Neural crest cell (in vitro differentiated cells): ENCODE measurements at regions not wholly inside any gene's neighbourhood (a gene's known extent, or its start where the extent isn't known, plus 50 kb on each side); places are given as distances from the start of the nearest gene placed in this dataset.

Experiments
- DNase-seq: peaks from one replicate; pipeline ENCODE4 v3.0.0; 2021; ENCODE audit warnings: low read depth, mixed read lengths, low spot score
- H3K27ac Mint-ChIP-seq: one replicate; pipeline ENCODE4 v1.8.0; 2021; ENCODE audit warnings: mild to moderate bottlenecking, mixed read lengths; ENCODE audit not compliant: unreplicated experiment
- H3K27me3 Mint-ChIP-seq: 2 replicates; pipeline ENCODE4 v1.8.0; 2021; ENCODE audit warnings: low read depth, mild to moderate bottlenecking, mixed read lengths
- H3K36me3 Mint-ChIP-seq: 2 replicates; pipeline ENCODE4 v1.8.0; 2021; ENCODE audit warnings: low read depth, mild to moderate bottlenecking, mixed read lengths
- H3K4me1 Mint-ChIP-seq: 2 replicates; pipeline ENCODE4 v1.8.0; 2021; ENCODE audit warnings: mixed read lengths
- H3K4me3 Mint-ChIP-seq: one replicate; pipeline ENCODE4 v1.8.0; 2021; ENCODE audit warnings: mild to moderate bottlenecking, mixed read lengths
- H3K9me3 Mint-ChIP-seq: 2 replicates; pipeline ENCODE4 v1.8.0; 2021; ENCODE audit warnings: mixed read lengths
- CTCF ChIP-seq: fragments of 200-600 bp; sonication (generic); conservative IDR thresholded peaks from 2 replicates; pipeline ENCODE4 v1.5.0; 2021; ENCODE audit warnings: antibody characterized with exemption, mild to moderate bottlenecking

- Mint-ChIP-seq H3K36me3 (no peaks in the 10 kb centered on the region), H3K4me3 (no peak overlapping the region), H3K9me3 (peaks cover 4% of the 10 kb centered on the region), H3K27me3 (peaks cover 4% of the 10 kb centered on the region), H3K4me1 (no peaks in the 10 kb centered on the region), H3K27ac (no peak overlapping the region)
- TF ChIP-seq CTCF: no peak
- DNase-seq: no peak
These were observed 192.8 kb upstream of the B3GAT1 start for GRCh38 chr11:134604886-134605285.

GRCh38 chr11:134599299-134599771 is 187.3 kb upstream of the B3GAT1 start:
- Mint-ChIP-seq H3K4me1 (peaks cover 6% of the 10 kb centered on the region), H3K36me3 (no peaks in the 10 kb centered on the region), H3K27ac (peak overlapping the region; percentile 76), H3K9me3 (no peaks in the 10 kb centered on the region), H3K4me3 (no peak overlapping the region), H3K27me3 (no peaks in the 10 kb centered on the region)
- DNase-seq: no peak
- no peak for TF ChIP-seq CTCF

GRCh38 chr11:134598368-134598767 is 186.3 kb upstream of the B3GAT1 start:
- peaks cover 6% of the 10 kb centered on the region for H3K4me1 Mint-ChIP-seq
- no peaks in the 10 kb centered on the region for H3K9me3 Mint-ChIP-seq
- no peaks in the 10 kb centered on the region for H3K36me3 Mint-ChIP-seq
- TF ChIP-seq CTCF: no peak
- H3K27me3 Mint-ChIP-seq: no peaks in the 10 kb centered on the region
- no peak overlapping the region for H3K27ac Mint-ChIP-seq
- no peak for DNase-seq
- no peak overlapping the region for H3K4me3 Mint-ChIP-seq

- no peak for DNase-seq
- H3K4me3 Mint-ChIP-seq: no peak overlapping the region
- H3K4me1 Mint-ChIP-seq: peaks cover 6% of the 10 kb centered on the region
- H3K27me3 Mint-ChIP-seq: peaks cover under 1% of the 10 kb centered on the region
- H3K9me3 Mint-ChIP-seq: no peaks in the 10 kb centered on the region
- no peak overlapping the region for H3K27ac Mint-ChIP-seq
- TF ChIP-seq CTCF: no peak
- H3K36me3 Mint-ChIP-seq: no peaks in the 10 kb centered on the region
These were observed 185.4 kb upstream of the B3GAT1 start for GRCh38 chr11:134597452-134597851.

GRCh38 chr11:134596404-134596803 is 184.4 kb upstream of the B3GAT1 start:
- Mint-ChIP-seq H3K27me3 (peaks cover 4% of the 10 kb centered on the region), H3K9me3 (no peaks in the 10 kb centered on the region), H3K36me3 (no peaks in the 10 kb centered on the region), H3K4me1 (peaks cover 6% of the 10 kb centered on the region), H3K4me3 (no peak overlapping the region), H3K27ac (no peak overlapping the region)
- TF ChIP-seq CTCF: no peak
- no peak for DNase-seq
